GM04503 (cell line): ENCODE measurements at regions not wholly inside any gene's neighbourhood (a gene's known extent, or its start where the extent isn't known, plus 50 kb on each side); places are given as distances from the start of the nearest gene placed in this dataset.
A peak's percentile ranks its signal among the peaks of the same experiment; 100 is the strongest.

Experiments used
- DNase-seq: peaks from one replicate; pipeline ENCODE4 v3.0.0-alpha.2; 2012; ENCODE audit warnings: low read depth

- no peak for DNase-seq
Measured at GRCh38 chr4:41427931-41428600, 109.9 kb upstream of the LIMCH1 start.

DNA sequence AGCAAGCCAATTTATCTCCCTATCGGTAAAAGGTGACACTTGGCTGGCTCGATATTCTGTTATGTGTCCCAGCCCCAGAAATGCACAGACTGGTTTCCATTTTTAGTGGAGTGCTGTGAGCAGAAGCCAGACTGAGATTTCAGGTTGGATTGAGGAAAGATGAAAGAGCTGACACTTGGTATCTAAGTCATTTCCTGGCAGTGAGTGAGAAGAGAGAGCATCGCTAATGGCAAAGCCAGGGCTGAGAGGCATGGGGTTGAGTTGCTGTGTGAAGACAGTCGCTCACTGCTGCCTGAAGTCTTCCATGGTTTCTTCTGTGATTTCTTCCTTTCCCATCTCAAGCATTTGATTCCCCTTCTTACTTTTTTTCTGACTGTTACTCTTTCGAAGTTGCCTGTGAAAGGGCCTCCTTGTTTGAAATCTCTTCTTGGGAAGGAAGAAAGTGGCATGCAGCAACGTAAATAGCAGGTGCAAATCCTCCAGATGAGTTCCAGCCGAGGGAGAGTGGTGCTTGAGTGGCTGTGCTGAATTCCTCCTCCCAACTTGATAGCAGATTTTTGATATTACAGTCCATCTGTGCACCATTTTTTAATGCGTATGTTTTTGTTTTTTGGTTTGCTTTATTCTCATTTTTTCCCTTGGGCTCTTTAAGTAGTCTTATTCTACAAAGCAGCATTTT is 109.2 kb upstream of the LIMCH1 start:
- DNase-seq, result no peak

GRCh38 chr4:41429280-41429669 is 108.7 kb upstream of the LIMCH1 start:
- DNase-seq, result no peak

GRCh38 chr4:41430792-41431191 is 107.2 kb upstream of the LIMCH1 start:
- DNase-seq, result peak; percentile 42

GRCh38 chr4:41431276-41431675 is 106.7 kb upstream of the LIMCH1 start:
- DNase-seq, result no peak

- no peak for DNase-seq
Measured at GRCh38 chr4:41432219-41432618, 105.7 kb upstream of the LIMCH1 start.

- DNase-seq, result peak; percentile 85
Measured at GRCh38 chr4:41432881-41433280, 105.1 kb upstream of the LIMCH1 start.

DNA sequence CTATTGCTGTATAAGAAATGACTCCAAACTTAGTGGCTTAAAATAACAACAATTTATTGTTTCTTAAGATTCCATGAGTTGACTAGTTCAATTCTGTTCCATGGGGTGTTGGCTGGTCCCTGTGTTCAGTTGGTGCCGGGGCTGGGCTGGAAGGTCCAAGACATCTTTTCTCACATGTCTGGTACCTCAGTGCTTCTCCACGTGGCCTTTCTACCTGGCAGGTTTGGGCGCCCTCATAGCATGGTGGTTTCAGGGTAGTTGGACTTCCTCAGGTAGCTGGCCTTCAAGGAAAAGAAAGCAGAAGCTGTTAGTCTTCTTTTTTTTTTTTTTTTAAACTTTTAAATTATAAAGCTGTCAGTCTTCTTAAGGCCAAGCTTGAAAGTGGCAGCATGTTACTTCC is 104.6 kb upstream of the LIMCH1 start:
- no peak for DNase-seq

- DNase-seq, result no peak
Measured at GRCh38 chr4:41435510-41435909, 102.4 kb upstream of the LIMCH1 start.

- DNase-seq, result no peak
Measured at GRCh38 chr4:41436419-41436818, 101.5 kb upstream of the LIMCH1 start.

DNA sequence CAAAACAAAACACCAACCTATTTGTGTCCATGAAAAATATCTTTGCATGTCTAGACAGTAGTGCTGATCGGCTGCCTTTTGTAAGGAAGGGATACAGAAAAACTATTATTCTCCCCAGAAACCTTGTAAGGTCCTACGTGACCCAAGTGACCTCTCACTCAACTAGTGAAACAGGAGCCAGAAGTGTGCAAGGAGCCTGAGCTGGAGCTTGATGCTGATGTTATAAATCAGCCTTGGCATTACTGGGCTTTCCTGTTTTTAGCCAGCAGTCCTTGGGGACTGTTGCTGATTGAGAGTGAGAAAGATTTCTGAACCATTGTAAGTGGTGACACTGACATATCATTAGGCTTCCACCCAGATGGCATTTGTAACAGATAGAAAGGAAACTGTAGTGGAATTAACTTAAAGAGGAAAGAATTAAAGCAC is 100.8 kb upstream of the LIMCH1 start:
- DNase-seq, result no peak

DNA sequence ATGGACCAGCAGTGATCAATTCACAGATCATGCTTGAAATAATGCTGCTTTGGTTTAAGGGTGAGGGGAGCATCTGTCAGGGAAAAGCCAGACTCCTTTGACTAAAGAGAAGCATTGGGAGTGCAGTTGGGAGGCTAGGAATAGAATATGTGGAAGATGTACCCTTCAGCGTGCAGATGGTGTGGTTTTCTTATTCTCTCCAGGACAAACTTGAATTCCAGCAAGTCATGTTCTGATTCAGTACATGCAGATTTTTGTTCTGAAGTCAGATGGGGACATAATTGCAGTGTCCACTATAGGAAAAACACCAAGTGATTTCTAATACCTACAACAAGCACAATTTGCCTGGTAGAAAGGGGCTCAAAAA is 99.0 kb upstream of the LIMCH1 start:
- DNase-seq, result no peak

- DNase-seq, result no peak
Measured at GRCh38 chr4:41442810-41443209, 95.1 kb upstream of the LIMCH1 start.

DNA sequence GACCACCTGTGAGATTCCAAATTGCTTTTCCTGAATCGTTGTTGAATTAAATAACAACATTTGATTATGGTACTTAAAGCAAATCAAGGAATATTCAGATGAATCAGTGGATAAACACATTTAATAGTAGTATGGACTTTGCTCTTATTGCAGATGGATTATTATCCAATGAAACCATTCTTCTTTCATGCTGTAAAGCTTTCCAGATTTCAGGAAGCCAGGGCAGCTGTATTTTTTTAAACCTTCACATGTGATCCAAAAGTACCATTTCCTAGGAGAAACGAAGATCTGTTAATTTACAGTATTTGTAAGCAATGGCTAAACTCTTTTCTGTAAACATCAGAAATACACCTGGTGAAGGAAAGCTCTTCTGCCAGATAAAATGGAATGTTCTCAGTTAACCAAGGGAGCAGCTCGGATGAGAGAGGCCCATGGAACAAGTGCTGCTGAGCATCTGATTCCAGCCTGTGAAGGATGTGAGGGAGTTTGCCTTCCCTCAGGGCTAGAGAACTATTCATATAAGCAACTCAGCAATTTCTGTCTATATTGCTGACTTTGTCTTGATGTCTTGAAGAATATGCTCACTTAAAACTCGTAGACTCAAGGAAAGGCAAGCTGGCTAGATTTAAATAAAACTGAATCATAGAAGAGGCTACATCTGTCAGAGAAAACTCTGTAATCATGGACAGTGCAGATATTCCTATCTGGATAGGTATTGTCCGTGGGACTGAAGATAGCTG is 94.4 kb upstream of the LIMCH1 start:
- DNase-seq, result no peak

- DNase-seq, result no peak
Measured at GRCh38 chr4:41446391-41446790, 91.6 kb upstream of the LIMCH1 start.

DNA sequence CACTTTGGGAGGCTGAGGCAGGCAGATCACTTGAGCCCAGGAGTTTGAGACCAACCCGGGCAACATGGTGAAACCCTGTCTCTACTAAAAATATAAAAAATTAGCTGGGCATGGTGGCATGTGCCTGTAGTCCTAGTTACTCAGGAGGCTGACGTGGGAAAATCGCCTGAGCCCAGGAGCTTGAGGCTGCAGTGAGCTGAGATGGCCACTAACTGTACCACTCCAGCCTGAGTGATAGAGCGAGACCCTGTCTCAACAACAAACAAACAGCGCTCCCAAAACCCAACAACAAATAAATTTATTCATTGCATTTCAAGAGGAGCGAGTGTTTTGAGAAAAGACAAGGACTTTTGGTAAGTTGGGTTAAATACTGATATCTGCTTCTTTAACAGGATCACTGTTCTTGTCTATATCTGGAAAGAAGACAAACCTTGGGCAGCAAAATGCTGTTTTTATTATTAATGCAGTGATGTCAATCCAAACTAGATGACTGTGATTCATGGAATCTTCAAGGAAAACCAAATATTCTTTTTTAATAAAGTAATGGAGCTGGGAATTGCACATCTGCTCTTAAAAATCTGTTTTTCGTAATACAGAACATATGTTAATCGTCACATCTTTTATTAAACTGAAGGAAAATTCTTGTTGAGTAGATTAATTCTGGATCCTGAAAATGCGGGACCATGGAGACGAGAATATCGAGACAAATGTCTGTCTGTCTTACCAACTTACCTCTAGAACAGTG is 90.8 kb upstream of the LIMCH1 start:
- no peak for DNase-seq

DNA sequence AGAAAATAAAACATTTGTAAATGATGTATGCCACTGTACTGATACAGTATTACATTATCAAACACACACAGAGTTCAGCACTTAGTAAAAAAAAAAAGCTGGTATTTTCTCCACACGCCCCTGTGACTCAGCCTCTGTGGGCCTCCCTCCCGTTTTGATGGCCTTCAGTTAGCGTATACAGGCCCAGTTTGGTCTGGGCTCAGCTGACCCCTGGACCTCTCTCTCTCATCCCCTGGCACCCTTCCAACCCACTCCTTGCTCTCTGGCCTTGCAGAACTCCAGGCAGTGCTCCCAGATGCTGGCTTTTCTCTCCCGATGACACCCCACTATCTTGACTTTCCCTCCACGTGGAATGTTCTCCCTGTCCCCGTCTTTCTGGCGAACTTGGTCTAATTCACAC is 89.0 kb upstream of the LIMCH1 start:
- no peak for DNase-seq

- no peak for DNase-seq
Measured at GRCh38 chr4:41451961-41452360, 86.0 kb upstream of the LIMCH1 start.

- DNase-seq, result no peak
Measured at GRCh38 chr4:41452484-41453225, 85.3 kb upstream of the LIMCH1 start.

DNA sequence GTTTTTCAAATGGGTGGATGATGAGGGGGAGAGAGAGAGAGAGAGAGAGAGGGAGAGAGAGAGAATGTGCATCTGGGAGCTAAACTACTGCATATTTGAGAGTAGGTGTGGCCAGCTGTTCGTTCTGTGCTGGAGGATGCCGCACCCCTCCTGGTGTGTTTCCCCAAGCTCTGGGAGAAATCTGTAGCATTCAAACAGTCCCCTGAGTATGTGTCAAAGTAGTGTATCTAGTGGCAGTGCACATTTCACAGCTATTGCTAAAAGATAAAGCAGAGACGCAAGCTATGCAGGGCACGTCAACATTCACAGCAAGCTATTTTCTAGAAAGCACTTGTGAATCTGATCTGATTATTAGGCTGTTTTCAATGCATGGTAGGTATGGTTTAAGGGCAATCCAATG is 83.5 kb upstream of the LIMCH1 start:
- no peak for DNase-seq

- no peak for DNase-seq
Measured at GRCh38 chr4:41455206-41455605, 82.8 kb upstream of the LIMCH1 start.

DNA sequence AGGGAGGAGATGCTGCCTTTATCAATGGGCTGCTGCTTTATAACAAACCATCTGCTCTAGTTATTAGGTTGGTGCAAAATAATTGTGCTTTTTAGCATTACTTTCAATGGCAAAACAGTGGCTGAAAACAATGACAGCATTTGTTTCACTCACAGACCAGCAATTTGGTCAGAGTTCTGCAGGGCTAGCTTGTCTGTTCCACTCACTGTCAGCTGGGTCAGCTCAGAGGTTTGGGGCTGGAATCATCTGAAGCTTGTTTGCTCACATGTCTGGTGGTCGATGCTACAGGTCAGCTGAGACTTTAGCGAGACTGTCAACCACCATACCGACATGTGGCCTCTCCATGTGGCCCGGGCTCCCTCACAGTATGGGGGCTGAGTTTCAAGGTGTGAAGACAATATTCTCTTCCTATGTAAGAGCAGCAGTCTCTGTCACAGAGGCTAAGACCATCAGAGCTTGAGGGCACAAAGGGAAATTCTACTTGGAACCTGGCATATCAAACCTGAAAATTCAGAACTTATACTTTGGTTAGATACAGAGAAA is 81.3 kb upstream of the LIMCH1 start:
- DNase-seq, result no peak
